ENCODE measurements at regions not wholly inside any gene's neighbourhood (a gene's known extent, or its start where the extent isn't known, plus 50 kb on each side); places are given as distances from the start of the nearest gene placed in this dataset.

- Histone ChIP-seq H3K4me3 (ENCODE audit: low read depth, low read length) (no peak overlapping the region), H3K4me1 (ENCODE audit: control insufficient read depth, insufficient read depth, low read length) (no peaks in the 10 kb centered on the region), H3K9me3 (ENCODE audit: control insufficient read depth, insufficient read depth, low read depth, low read length) (peaks cover 2% of the 10 kb centered on the region), H3K27ac (ENCODE audit: extremely low read depth, low read depth, low read length) (no peak overlapping the region), H3K36me3 (ENCODE audit: control insufficient read depth in 2 of 2, insufficient read depth in 1 of 2, low read length in 2 of 2) (no peaks in the 10 kb centered on the region)
- CTCF ChIA-PET: interaction anchor here (0.9 kb wide), 1 partner anchor 73 kb away, joined by 3 read pairs; no protein-coding TSS in a partner anchor
- POLR2A ChIA-PET: no interaction called here
- TF ChIP-seq ZNF580 (tag by site-specific recombination; IDR thresholded peaks at IDR 0.05) (no peak), SP3 (tag by site-specific recombination; IDR thresholded peaks at IDR 0.05) (no peak), ZNF658 (tag by site-specific recombination; IDR thresholded peaks at IDR 0.05) (no peak), ZNF549 (tag by site-specific recombination; IDR thresholded peaks at IDR 0.05) (no peak), ZNF24 (tag by site-specific recombination; IDR thresholded peaks at IDR 0.05) (no peak), REST (tag by site-specific recombination; IDR thresholded peaks at IDR 0.05) (no peak), ZNF366 (tag by site-specific recombination; conservative IDR thresholded peaks at IDR 0.05) (no peak), ZNF473 (tag by site-specific recombination; IDR thresholded peaks at IDR 0.05) (no peak), MZF1 (tag by site-specific recombination; IDR thresholded peaks at IDR 0.05; ENCODE audit: borderline replicate concordance) (no peak), ZXDB (tag by site-specific recombination; IDR thresholded peaks at IDR 0.05) (no peak), KLF16 (tag by site-specific recombination; IDR thresholded peaks at IDR 0.05) (no peak)
Measured at GRCh38 chrX:82031250-82031649, 829.3 kb downstream of the SH3BGRL start.

- H3K36me3 ChIP-seq (ENCODE audit: control insufficient read depth in 2 of 2, insufficient read depth in 1 of 2, low read length in 2 of 2): no peaks in the 10 kb centered on the region; a peak in 1 of 3 replicates
- no peaks in the 10 kb centered on the region for H3K4me1 ChIP-seq (ENCODE audit: control insufficient read depth, insufficient read depth, low read length)
- H3K9me3 ChIP-seq (ENCODE audit: control insufficient read depth, insufficient read depth, low read depth, low read length): no peaks in the 10 kb centered on the region; the same call in none of the 2 replicates
- CTCF ChIA-PET: interaction anchor here (0.6 kb wide), 1 partner anchor 80 kb away, joined by 3 read pairs; no protein-coding TSS in a partner anchor
- no peak overlapping the region for H3K27ac ChIP-seq (ENCODE audit: extremely low read depth, low read depth, low read length)
- H3K4me3 ChIP-seq (ENCODE audit: low read depth, low read length): no peak overlapping the region
- POLR2A ChIA-PET: no interaction called here
- TF ChIP-seq ZNF155 (tag by site-specific recombination; IDR thresholded peaks at IDR 0.05) (no peak), KLF7 (tag by site-specific recombination; IDR thresholded peaks at IDR 0.05; ENCODE audit: borderline replicate concordance) (no peak), KLF1 (tag by site-specific recombination; IDR thresholded peaks at IDR 0.05) (no peak), KLF8 (tag by site-specific recombination; IDR thresholded peaks at IDR 0.05) (no peak), EGR2 (tag by site-specific recombination; IDR thresholded peaks at IDR 0.05; ENCODE audit: low read depth) (no peak), ZNF707 (tag by site-specific recombination; IDR thresholded peaks at IDR 0.05) (no peak), ZBTB21 (tag by site-specific recombination; IDR thresholded peaks at IDR 0.05) (no peak), CTCF (tag by site-specific recombination; IDR thresholded peaks at IDR 0.05) (no peak), ZNF76 (tag by site-specific recombination; IDR thresholded peaks at IDR 0.05; ENCODE audit: borderline replicate concordance, low read depth) (no peak), ZSCAN4 (tag by site-specific recombination; IDR thresholded peaks at IDR 0.05) (no peak), ZSCAN23 (tag by site-specific recombination; IDR thresholded peaks at IDR 0.05) (no peak), ZNF830 (tag by site-specific recombination; IDR thresholded peaks at IDR 0.05; ENCODE audit: low read depth) (no peak), PATZ1 (tag by site-specific recombination; IDR thresholded peaks at IDR 0.05) (no peak), ZNF792 (tag by site-specific recombination; IDR thresholded peaks at IDR 0.05) (no peak)
Measured at GRCh38 chrX:82038793-82039192, 836.9 kb downstream of the SH3BGRL start.

All from HEK293 (cell line).